Mammary epithelial cell (primary cell): ENCODE measurements at regions not wholly inside any gene's neighbourhood (a gene's known extent, or its start where the extent isn't known, plus 50 kb on each side); places are given as distances from the start of the nearest gene placed in this dataset.

Experiments used
- EZH2 ChIP-seq: IDR thresholded peaks from 2 replicates; pipeline ENCODE4 v1.6.1; 2012; ENCODE audit warnings: low read length, inconsistent platforms, borderline replicate concordance
- TF ChIP-seq, protein P1 (sequence below), 2 donors: IDR thresholded peaks in 1 of 2; conservative IDR thresholded peaks in 1 of 2; 2 replicates each; pipeline ENCODE4 v1.5.1; 2011 to 2012; ENCODE audit warnings: inconsistent platforms in 2 of 2, low read length in 2 of 2, mild to moderate bottlenecking in 2 of 2, control low read depth in 1 of 2, low read depth in 1 of 2; ENCODE audit not compliant: insufficient read depth in 1 of 2; ENCODE audit errors: extremely low read depth in 1 of 2

DNA sequence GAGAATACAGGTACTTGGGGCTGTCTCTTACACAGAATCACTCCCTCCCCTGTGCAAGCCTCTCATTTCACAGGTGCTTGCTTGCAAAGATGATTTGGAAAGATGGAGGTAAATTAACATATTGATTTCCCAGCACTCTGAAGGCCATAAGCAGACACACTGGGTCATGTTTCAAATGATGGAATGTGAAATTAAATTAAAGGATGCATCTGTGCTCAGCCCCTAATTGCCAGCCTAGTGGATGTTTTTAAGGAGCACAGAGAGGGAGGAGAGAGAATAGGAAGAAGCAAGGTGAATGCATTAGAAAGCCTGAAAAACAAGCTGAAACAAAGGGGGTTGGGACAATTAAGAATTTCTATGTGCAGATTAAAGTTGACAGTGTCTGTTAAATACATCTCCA is 96.1 kb upstream of the GRIP1 start:
- TF ChIP-seq, protein P1, sequence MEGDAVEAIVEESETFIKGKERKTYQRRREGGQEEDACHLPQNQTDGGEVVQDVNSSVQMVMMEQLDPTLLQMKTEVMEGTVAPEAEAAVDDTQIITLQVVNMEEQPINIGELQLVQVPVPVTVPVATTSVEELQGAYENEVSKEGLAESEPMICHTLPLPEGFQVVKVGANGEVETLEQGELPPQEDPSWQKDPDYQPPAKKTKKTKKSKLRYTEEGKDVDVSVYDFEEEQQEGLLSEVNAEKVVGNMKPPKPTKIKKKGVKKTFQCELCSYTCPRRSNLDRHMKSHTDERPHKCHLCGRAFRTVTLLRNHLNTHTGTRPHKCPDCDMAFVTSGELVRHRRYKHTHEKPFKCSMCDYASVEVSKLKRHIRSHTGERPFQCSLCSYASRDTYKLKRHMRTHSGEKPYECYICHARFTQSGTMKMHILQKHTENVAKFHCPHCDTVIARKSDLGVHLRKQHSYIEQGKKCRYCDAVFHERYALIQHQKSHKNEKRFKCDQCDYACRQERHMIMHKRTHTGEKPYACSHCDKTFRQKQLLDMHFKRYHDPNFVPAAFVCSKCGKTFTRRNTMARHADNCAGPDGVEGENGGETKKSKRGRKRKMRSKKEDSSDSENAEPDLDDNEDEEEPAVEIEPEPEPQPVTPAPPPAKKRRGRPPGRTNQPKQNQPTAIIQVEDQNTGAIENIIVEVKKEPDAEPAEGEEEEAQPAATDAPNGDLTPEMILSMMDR (conservative IDR thresholded peaks at IDR 0.05 in 1 of 2, IDR thresholded peaks at IDR 0.05 in 1 of 2; ENCODE audit: extremely low read depth in 1 of 2, insufficient read depth in 1 of 2, low read depth in 1 of 2, low read length in 2 of 2), result no peak
- TF ChIP-seq EZH2, result no peak
